HEK293 (cell line): ENCODE measurements at regions not wholly inside any gene's neighbourhood (a gene's known extent, or its start where the extent isn't known, plus 50 kb on each side); places are given as distances from the start of the nearest gene placed in this dataset.

Source experiments
- CTCF ChIA-PET: fragments of 350-600 bp; formaldehyde crosslinking; extraction: SDS; loops from one replicate; lab custom pipeline; 2021; ENCODE audit warnings: antibody characterized with exemption; lab: Yijun Ruan, JAX
- POLR2A ChIA-PET: fragments of 300-600 bp; formaldehyde crosslinking; extraction: SDS; loops from one replicate; lab custom pipeline; 2020; ENCODE audit warnings: antibody characterized with exemption, inconsistent platforms; lab: Yijun Ruan, JAX
- H3K27ac ChIP-seq: fragments of 200-500 bp; sonication (Bioruptor generic); 2 replicates; pipeline ENCODE4 v1.5.1; 2014; ENCODE audit warnings: low read depth, low read length, control low read depth, inconsistent platforms; ENCODE audit errors: extremely low read depth
- H3K36me3 ChIP-seq, 2 experiments: fragments of 200-500 bp in 1 of 2; sonication (Bioruptor generic) in 1 of 2; 1 replicate in 1 of 2; 2 replicates in 1 of 2; pipeline ENCODE4 v1.5.1; 2014 to 2017; ENCODE audit warnings: inconsistent platforms in 2 of 2, low read length in 2 of 2; ENCODE audit not compliant: control insufficient read depth in 2 of 2, insufficient read depth in 1 of 2
- H3K4me1 ChIP-seq: fragments of 200-500 bp; sonication (Bioruptor generic); 2 replicates; pipeline ENCODE4 v1.5.1; 2014; ENCODE audit warnings: mild to moderate bottlenecking, low read length, inconsistent platforms; ENCODE audit not compliant: control insufficient read depth, insufficient read depth
- H3K4me3 ChIP-seq: 2 replicates; pipeline ENCODE4 v1.5.1; 2011; ENCODE audit warnings: low read depth, mild to moderate bottlenecking, control low read depth, low read length, moderate library complexity
- H3K9me3 ChIP-seq: fragments of 200-500 bp; sonication (Bioruptor generic); 2 replicates; pipeline ENCODE4 v1.5.1; 2014; ENCODE audit warnings: low read depth, low read length, inconsistent platforms; ENCODE audit not compliant: control insufficient read depth, insufficient read depth
- AEBP2 ChIP-seq: fragments of 450-650 bp; formaldehyde crosslinking; IDR thresholded peaks from 2 replicates; pipeline ENCODE4 v1.5.1; 2016; ENCODE audit warnings: missing biosample characterization, missing genetic modification characterization, borderline replicate concordance
- GLIS2 ChIP-seq: fragments of 450-650 bp; formaldehyde crosslinking; IDR thresholded peaks from 2 replicates; pipeline ENCODE4 v1.5.1; 2016; ENCODE audit warnings: missing biosample characterization, missing genetic modification characterization
- HIC1 ChIP-seq: fragments of 450-650 bp; formaldehyde crosslinking; IDR thresholded peaks from 2 replicates; pipeline ENCODE4 v1.5.1; 2016; ENCODE audit warnings: missing biosample characterization, missing genetic modification characterization
- KLF7 ChIP-seq: fragments of 450-650 bp; formaldehyde crosslinking; IDR thresholded peaks from 2 replicates; pipeline ENCODE4 v1.5.1; 2016; ENCODE audit warnings: missing biosample characterization, missing genetic modification characterization, borderline replicate concordance
- SP7 ChIP-seq: fragments of 450-650 bp; formaldehyde crosslinking; IDR thresholded peaks from 2 replicates; pipeline ENCODE4 v1.5.1; 2016; ENCODE audit warnings: missing biosample characterization, missing genetic modification characterization
- TCF7L2 ChIP-seq: IDR thresholded peaks from 2 replicates; pipeline ENCODE4 v1.6.1; 2011; ENCODE audit warnings: low read depth, mild to moderate bottlenecking, inconsistent platforms, low read length, moderate library complexity, borderline replicate concordance
- ZBTB26 ChIP-seq: fragments of 450-650 bp; formaldehyde crosslinking; optimal IDR thresholded peaks from 2 replicates; pipeline ENCODE3; 2016; ENCODE audit warnings: missing biosample characterization, mild to moderate bottlenecking, missing genetic modification characterization
- ZFP3 ChIP-seq: fragments of 450-650 bp; formaldehyde crosslinking; IDR thresholded peaks from 2 replicates; pipeline ENCODE4 v1.5.1; 2016; ENCODE audit warnings: low read depth, missing biosample characterization, missing genetic modification characterization
- ZFP37 ChIP-seq: fragments of 450-650 bp; formaldehyde crosslinking; IDR thresholded peaks from 2 replicates; pipeline ENCODE4 v1.5.1; 2016; ENCODE audit warnings: missing biosample characterization, missing genetic modification characterization
- ZNF19 ChIP-seq: fragments of 450-650 bp; formaldehyde crosslinking; IDR thresholded peaks from 2 replicates; pipeline ENCODE4; 2016; ENCODE audit warnings: missing biosample characterization, missing genetic modification characterization, low read depth
- ZNF221 ChIP-seq: fragments of 450-650 bp; formaldehyde crosslinking; IDR thresholded peaks from 2 replicates; pipeline ENCODE4 v1.5.1; 2017; ENCODE audit warnings: missing biosample characterization, missing genetic modification characterization, borderline replicate concordance
- ZNF239 ChIP-seq: fragments of 450-650 bp; formaldehyde crosslinking; IDR thresholded peaks from 2 replicates; pipeline ENCODE4 v1.5.1; 2016; ENCODE audit warnings: missing biosample characterization, missing genetic modification characterization
- ZNF24 ChIP-seq: fragments of 450-650 bp; formaldehyde crosslinking; IDR thresholded peaks from 2 replicates; pipeline ENCODE4 v1.5.1; 2016; ENCODE audit warnings: missing biosample characterization, missing genetic modification characterization
- ZNF26 ChIP-seq: fragments of 450-650 bp; formaldehyde crosslinking; IDR thresholded peaks from 2 replicates; pipeline ENCODE4 v1.5.1; 2016; ENCODE audit warnings: missing biosample characterization, missing genetic modification characterization
- ZNF341 ChIP-seq: fragments of 450-650 bp; formaldehyde crosslinking; IDR thresholded peaks from 2 replicates; pipeline ENCODE4; 2016; ENCODE audit warnings: low read depth, missing biosample characterization, missing genetic modification characterization
- ZNF423 ChIP-seq: fragments of 450-650 bp; formaldehyde crosslinking; IDR thresholded peaks from 2 replicates; pipeline ENCODE4 v1.5.1; 2016; ENCODE audit warnings: missing biosample characterization, missing genetic modification characterization
- ZNF433 ChIP-seq: fragments of 450-650 bp; formaldehyde crosslinking; IDR thresholded peaks from 2 replicates; pipeline ENCODE4 v1.5.1; 2016; ENCODE audit warnings: missing biosample characterization, missing genetic modification characterization, low read depth
- ZNF449 ChIP-seq: fragments of 450-650 bp; formaldehyde crosslinking; IDR thresholded peaks from 2 replicates; pipeline ENCODE4 v1.5.1; 2017; ENCODE audit warnings: missing biosample characterization, mild to moderate bottlenecking, missing genetic modification characterization, moderate library complexity
- ZNF580 ChIP-seq: fragments of 450-650 bp; formaldehyde crosslinking; IDR thresholded peaks from 2 replicates; pipeline ENCODE4 v1.5.1; 2016; ENCODE audit warnings: missing biosample characterization, missing genetic modification characterization
- ZNF639 ChIP-seq: fragments of 450-650 bp; formaldehyde crosslinking; IDR thresholded peaks from 2 replicates; pipeline ENCODE4 v1.5.1; 2016; ENCODE audit warnings: missing biosample characterization, missing genetic modification characterization
- ZNF707 ChIP-seq: fragments of 450-650 bp; formaldehyde crosslinking; IDR thresholded peaks from 2 replicates; pipeline ENCODE4 v1.5.1; 2016; ENCODE audit warnings: missing biosample characterization, missing genetic modification characterization
- ZNF777 ChIP-seq: fragments of 450-650 bp; formaldehyde crosslinking; IDR thresholded peaks from 2 replicates; pipeline ENCODE4 v1.5.1; 2017; ENCODE audit warnings: missing biosample characterization, missing genetic modification characterization, borderline replicate concordance
- ZNF830 ChIP-seq: fragments of 450-650 bp; IDR thresholded peaks from 2 replicates; pipeline ENCODE4 v1.5.0; 2018; ENCODE audit warnings: missing biosample characterization, missing genetic modification characterization, low read depth, mild to moderate bottlenecking, moderate library complexity
- ZSCAN16 ChIP-seq: fragments of 450-650 bp; formaldehyde crosslinking; IDR thresholded peaks from 2 replicates; pipeline ENCODE4 v1.5.1; 2016; ENCODE audit warnings: missing biosample characterization, missing genetic modification characterization
- ZSCAN23 ChIP-seq: fragments of 450-650 bp; formaldehyde crosslinking; IDR thresholded peaks from 2 replicates; pipeline ENCODE4 v1.5.1; 2016; ENCODE audit warnings: missing biosample characterization, missing genetic modification characterization
- ZSCAN30 ChIP-seq: fragments of 450-650 bp; IDR thresholded peaks from 2 replicates; pipeline ENCODE4 v1.5.1; 2018; ENCODE audit warnings: missing biosample characterization, mild to moderate bottlenecking, missing genetic modification characterization, moderate library complexity
- ZXDB ChIP-seq: fragments of 450-650 bp; formaldehyde crosslinking; IDR thresholded peaks from 2 replicates; pipeline ENCODE4 v1.5.1; 2016; ENCODE audit warnings: missing biosample characterization, missing genetic modification characterization

- H3K27ac ChIP-seq = no peak overlapping the region
- POLR2A ChIA-PET = no interaction called here
- no peaks in the 10 kb centered on the region for H3K36me3 ChIP-seq
- no peaks in the 10 kb centered on the region for H3K9me3 ChIP-seq
- H3K4me1 ChIP-seq = no peaks in the 10 kb centered on the region
- TF ChIP-seq TCF7L2 (no peak), ZNF449 (tag by site-specific recombination) (no peak), ZNF423 (no peak), ZNF221 (tag by site-specific recombination) (no peak), ZNF239 (tag by site-specific recombination) (no peak), KLF7 (tag by site-specific recombination) (no peak), AEBP2 (tag by site-specific recombination) (no peak), GLIS2 (tag by site-specific recombination) (no peak), ZSCAN16 (tag by site-specific recombination) (no peak), ZNF433 (tag by site-specific recombination) (no peak), ZSCAN30 (tag by site-specific recombination) (no peak), ZBTB26 (tag by site-specific recombination) (no peak), ZNF830 (tag by site-specific recombination) (no peak), ZSCAN23 (no peak), ZFP37 (no peak), ZNF24 (tag by site-specific recombination) (no peak), ZNF19 (tag by site-specific recombination) (no peak), ZNF341 (tag by site-specific recombination) (no peak)
- no peak overlapping the region for H3K4me3 ChIP-seq
- CTCF ChIA-PET = interaction anchor here (0.7 kb wide), 1 partner anchor 34 kb away, joined by 3 read pairs; no protein-coding TSS in a partner anchor
Measured at GRCh38 chr16:60458255-60458654, 1578.0 kb downstream of the CDH8 start.

GRCh38 chr16:60452646-60453045 lies 1583.6 kb downstream of the CDH8 start:
- CTCF ChIA-PET = no interaction called here
- H3K4me1 ChIP-seq = no peaks in the 10 kb centered on the region
- POLR2A ChIA-PET = no interaction called here
- H3K27ac ChIP-seq = no peak overlapping the region
- no peak overlapping the region for H3K4me3 ChIP-seq
- no peaks in the 10 kb centered on the region for H3K9me3 ChIP-seq
- no peaks in the 10 kb centered on the region for H3K36me3 ChIP-seq
- TF ChIP-seq ZNF26 = no peak
- TF ChIP-seq ZNF707 (tag by site-specific recombination) = no peak
- TF ChIP-seq ZFP3 (tag by site-specific recombination) = no peak
- no peak for TF ChIP-seq ZXDB (tag by site-specific recombination)
- TF ChIP-seq HIC1 = no peak
- no peak for TF ChIP-seq ZNF777 (tag by site-specific recombination)
- no peak for TF ChIP-seq SP7
- no peak for TF ChIP-seq ZNF639 (tag by site-specific recombination)
- TF ChIP-seq ZNF341 (tag by site-specific recombination) = no peak
- TF ChIP-seq ZNF580 (tag by site-specific recombination) = no peak
